ENCODE measurements at regions not wholly inside any gene's neighbourhood (a gene's known extent, or its start where the extent isn't known, plus 50 kb on each side); places are given as distances from the start of the nearest gene placed in this dataset.

DNA sequence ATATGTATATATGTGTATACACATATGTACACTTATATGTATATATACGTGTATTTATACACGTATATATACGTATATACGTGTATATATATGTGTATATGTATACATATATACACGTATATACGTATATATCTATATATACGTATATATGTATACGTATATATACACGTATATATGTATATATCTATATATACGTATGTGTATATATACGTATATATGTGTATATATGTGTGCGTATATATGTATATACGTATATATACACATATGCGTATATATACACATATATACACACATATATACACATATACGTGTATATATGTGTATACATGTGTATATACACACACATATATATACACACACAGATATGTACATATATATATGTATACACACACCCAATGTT is 348.0 kb upstream of the LCORL start:
- DNase-seq (no peak), ATAC-seq (no peak)
- Histone ChIP-seq H3K27ac (ENCODE audit: low read depth, low read length) (no peak overlapping the region), H3K27me3 (ENCODE audit: control insufficient read depth in 2 of 2, insufficient read depth in 2 of 2, low read length in 2 of 2) (no peaks in the 10 kb centered on the region), H3K4me3 (ENCODE audit: low read length) (no peak overlapping the region), H3K36me3 (ENCODE audit: control insufficient read depth in 2 of 3, insufficient read depth in 3 of 3, low read length in 3 of 3) (no peaks in the 10 kb centered on the region), H3K4me1 (ENCODE audit: control insufficient read depth in 2 of 2, insufficient read depth in 2 of 2, low read length in 2 of 2) (no peaks in the 10 kb centered on the region), H3K9me3 (ENCODE audit: control insufficient read depth in 2 of 3, low read length in 3 of 3) (no peaks in the 10 kb centered on the region)
- H3K4me3 Mint-ChIP-seq = no peak overlapping the region
- H3K27ac Mint-ChIP-seq = no peak overlapping the region
- H3K27me3 Mint-ChIP-seq = peaks cover 0 to 29% (median 13%) of the 10 kb centered on the region in 5 donors
- H3K36me3 Mint-ChIP-seq = no peaks in the 10 kb centered on the region
- ChIA-PET CTCF (no interaction called here), POLR2A (no interaction called here)
- intact Hi-C loops (cut with micrococcal nuclease) = loop anchor here in 1 of 2 donors (5.0 kb wide), 1 partner anchor 347 kb away; the partner anchor contains the start of gene LCORL
- H3K9me3 Mint-ChIP-seq = no peaks in the 10 kb centered on the region
- no peaks in the 10 kb centered on the region for H3K4me1 Mint-ChIP-seq

DNA sequence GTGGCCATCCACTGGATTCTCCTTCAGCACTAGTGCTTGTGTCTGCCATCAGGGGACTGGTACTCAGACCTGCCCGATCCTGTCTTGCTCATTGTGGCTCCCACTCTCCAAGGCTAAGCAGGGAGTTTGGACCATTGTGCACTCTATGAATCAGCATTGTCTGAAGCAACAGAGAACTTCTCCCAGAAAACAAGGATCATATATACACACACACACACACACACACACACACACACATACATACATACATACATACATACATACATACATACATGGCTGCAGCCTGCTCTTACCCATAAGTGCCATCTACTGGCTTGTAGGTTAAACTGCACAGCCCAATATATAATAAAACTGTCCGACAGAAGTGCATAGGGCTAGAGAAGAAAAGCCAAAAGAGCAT is 345.3 kb upstream of the LCORL start:
- ChIA-PET CTCF (interaction anchor here (1.2 to 1.8 kb wide), 2 partner anchors 550 to 551 kb away, joined by 4 to 5 read pairs; no protein-coding TSS in a partner anchor), POLR2A (no interaction called here)
- DNase-seq (peak in 4 of 9 donors; percentile 0 to 14 (median 10)), ATAC-seq (peak; percentile 67)
- Histone ChIP-seq H3K27me3 (ENCODE audit: control insufficient read depth in 2 of 2, insufficient read depth in 2 of 2, low read length in 2 of 2) (no peaks in the 10 kb centered on the region), H3K4me3 (ENCODE audit: low read length) (no peak overlapping the region), H3K4me1 (ENCODE audit: control insufficient read depth in 2 of 2, insufficient read depth in 2 of 2, low read length in 2 of 2) (no peaks in the 10 kb centered on the region), H3K36me3 (ENCODE audit: control insufficient read depth in 2 of 3, insufficient read depth in 3 of 3, low read length in 3 of 3) (no peaks in the 10 kb centered on the region), H3K9me3 (ENCODE audit: control insufficient read depth in 2 of 3, low read length in 3 of 3) (no peaks in the 10 kb centered on the region), H3K27ac (ENCODE audit: low read depth, low read length) (no peak overlapping the region)
- Mint-ChIP-seq H3K27me3 (peaks cover 0 to 32% (median 13%) of the 10 kb centered on the region in 5 donors), H3K27ac (no peak overlapping the region), H3K4me1 (no peaks in the 10 kb centered on the region), H3K4me3 (no peak overlapping the region), H3K36me3 (no peaks in the 10 kb centered on the region), H3K9me3 (no peaks in the 10 kb centered on the region)
- intact Hi-C loops (cut with micrococcal nuclease) = loop anchor here in 1 of 2 donors (1.0 to 5.0 kb wide), 4 partner anchors 345 to 818 kb away; partner anchors contain the start of gene LCORL

DNA sequence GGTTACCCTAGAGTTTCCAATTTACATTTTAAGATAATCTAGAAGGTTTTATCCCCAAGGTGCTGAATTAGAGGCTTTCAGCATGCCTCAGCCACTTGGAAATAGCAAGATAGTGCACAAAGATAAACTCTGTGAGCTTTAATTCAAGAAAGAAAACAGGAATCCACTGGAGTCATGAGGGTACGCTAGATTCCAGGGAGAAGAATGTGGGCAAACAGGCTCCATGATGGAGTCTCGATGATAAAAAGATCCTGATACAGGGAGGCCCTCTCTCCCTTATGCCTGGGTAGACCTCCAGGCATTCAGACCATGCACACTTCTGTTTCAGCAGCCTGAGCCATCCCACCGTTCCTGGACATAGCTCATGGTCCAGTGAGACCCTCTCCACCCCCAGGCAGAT is 344.6 kb upstream of the LCORL start:
- H3K36me3 ChIP-seq (ENCODE audit: control insufficient read depth in 2 of 3, insufficient read depth in 3 of 3, low read length in 3 of 3) = no peaks in the 10 kb centered on the region
- DNase-seq (no peak), ATAC-seq (no peak)
- H3K27me3 ChIP-seq (ENCODE audit: control insufficient read depth in 2 of 2, insufficient read depth in 2 of 2, low read length in 2 of 2) = no peaks in the 10 kb centered on the region
- H3K9me3 Mint-ChIP-seq = no peaks in the 10 kb centered on the region
- H3K27ac Mint-ChIP-seq = no peak overlapping the region
- CTCF ChIA-PET = interaction anchor here (1.2 to 1.8 kb wide), 2 partner anchors 549 to 550 kb away, joined by 4 to 5 read pairs; no protein-coding TSS in a partner anchor
- intact Hi-C loops (cut with micrococcal nuclease) = loop anchor here in 1 of 2 donors (2.0 to 5.0 kb wide), 2 partner anchors 344 to 817 kb away; partner anchors contain the start of gene LCORL
- H3K4me1 ChIP-seq (ENCODE audit: control insufficient read depth in 2 of 2, insufficient read depth in 2 of 2, low read length in 2 of 2) = no peaks in the 10 kb centered on the region
- no peak overlapping the region for H3K27ac ChIP-seq (ENCODE audit: low read depth, low read length)
- no peak overlapping the region for H3K4me3 ChIP-seq (ENCODE audit: low read length)
- no peaks in the 10 kb centered on the region for H3K4me1 Mint-ChIP-seq
- POLR2A ChIA-PET = no interaction called here
- H3K27me3 Mint-ChIP-seq = peaks cover 0 to 26% (median 13%) of the 10 kb centered on the region in 5 donors
- H3K36me3 Mint-ChIP-seq = no peaks in the 10 kb centered on the region
- H3K9me3 ChIP-seq (ENCODE audit: control insufficient read depth in 2 of 3, low read length in 3 of 3) = no peaks in the 10 kb centered on the region
- H3K4me3 Mint-ChIP-seq = no peak overlapping the region

DNA sequence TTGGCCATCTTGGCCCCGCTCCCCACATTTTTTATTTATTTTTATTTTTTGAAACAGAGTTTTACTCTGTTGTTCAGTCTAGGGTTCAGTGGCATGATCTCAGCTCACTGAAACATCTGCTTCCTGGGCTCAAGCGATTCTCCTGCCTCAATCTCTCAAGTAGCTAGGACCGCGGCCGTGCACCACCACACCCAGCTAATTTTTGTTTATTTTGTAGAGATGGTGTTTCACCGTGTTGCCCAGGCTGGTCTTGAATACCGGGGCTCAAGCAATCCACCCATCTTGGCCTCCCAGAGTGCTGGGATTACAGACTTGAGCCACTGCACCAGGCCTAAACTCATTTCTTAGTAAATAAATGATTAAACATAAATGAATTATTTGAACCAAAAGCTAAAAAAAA is 322.0 kb upstream of the LCORL start:
- no peak overlapping the region for H3K27ac Mint-ChIP-seq
- H3K27ac ChIP-seq (ENCODE audit: low read depth, low read length) = no peak overlapping the region
- intact Hi-C loops (cut with micrococcal nuclease) = no loop called here
- H3K27me3 Mint-ChIP-seq = peaks cover 0 to 10% (median 0%) of the 10 kb centered on the region in 5 donors
- ChIA-PET CTCF (no interaction called here), POLR2A (no interaction called here)
- no peak overlapping the region for H3K4me3 ChIP-seq (ENCODE audit: low read length)
- no peaks in the 10 kb centered on the region for H3K4me1 ChIP-seq (ENCODE audit: control insufficient read depth in 2 of 2, insufficient read depth in 2 of 2, low read length in 2 of 2)
- DNase-seq (no peak), ATAC-seq (no peak)
- H3K36me3 Mint-ChIP-seq = no peaks in the 10 kb centered on the region
- no peaks in the 10 kb centered on the region for H3K36me3 ChIP-seq (ENCODE audit: control insufficient read depth in 2 of 3, insufficient read depth in 3 of 3, low read length in 3 of 3)
- H3K27me3 ChIP-seq (ENCODE audit: control insufficient read depth in 2 of 2, insufficient read depth in 2 of 2, low read length in 2 of 2) = no peaks in the 10 kb centered on the region
- H3K4me1 Mint-ChIP-seq = no peaks in the 10 kb centered on the region
- peaks cover 0 to 10% (median 0%) of the 10 kb centered on the region in 11 donors for H3K9me3 Mint-ChIP-seq
- H3K9me3 ChIP-seq (ENCODE audit: control insufficient read depth in 2 of 3, low read length in 3 of 3) = no peaks in the 10 kb centered on the region
- H3K4me3 Mint-ChIP-seq = no peak overlapping the region

DNA sequence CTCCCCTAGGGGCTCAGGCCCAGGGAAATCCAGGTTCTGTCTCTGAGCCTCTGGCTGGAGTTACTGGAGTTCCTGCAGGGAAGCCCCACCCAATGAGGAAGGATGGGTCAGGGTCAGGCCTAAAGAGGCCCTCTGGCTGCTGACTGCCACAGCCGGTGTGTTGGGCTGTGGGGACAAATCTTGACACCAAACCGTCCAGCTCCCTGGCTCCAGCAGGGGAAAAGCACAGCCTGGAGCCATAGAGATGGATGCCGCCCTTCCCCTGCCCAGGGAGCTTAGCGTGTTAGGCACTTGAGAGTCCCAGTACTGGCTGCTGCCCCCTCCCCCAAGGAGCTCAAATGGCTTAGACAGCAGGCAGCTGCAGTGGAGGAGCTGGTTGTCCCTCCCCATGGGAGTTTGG is 321.3 kb upstream of the LCORL start:
- Histone ChIP-seq H3K4me1 (ENCODE audit: control insufficient read depth in 2 of 2, insufficient read depth in 2 of 2, low read length in 2 of 2) (no peaks in the 10 kb centered on the region), H3K4me3 (ENCODE audit: low read length) (no peak overlapping the region), H3K36me3 (ENCODE audit: control insufficient read depth in 2 of 3, insufficient read depth in 3 of 3, low read length in 3 of 3) (no peaks in the 10 kb centered on the region), H3K27ac (ENCODE audit: low read depth, low read length) (no peak overlapping the region), H3K27me3 (ENCODE audit: control insufficient read depth in 2 of 2, insufficient read depth in 2 of 2, low read length in 2 of 2) (no peaks in the 10 kb centered on the region), H3K9me3 (ENCODE audit: control insufficient read depth in 2 of 3, low read length in 3 of 3) (no peaks in the 10 kb centered on the region)
- no peak overlapping the region for H3K4me3 Mint-ChIP-seq
- no peak for ATAC-seq
- intact Hi-C loops (cut with micrococcal nuclease) = no loop called here
- H3K4me1 Mint-ChIP-seq = no peaks in the 10 kb centered on the region
- H3K9me3 Mint-ChIP-seq = peaks cover 0 to 12% (median 0%) of the 10 kb centered on the region in 11 donors
- DNase-seq = no peak
- no peak overlapping the region for H3K27ac Mint-ChIP-seq
- POLR2A ChIA-PET = no interaction called here
- H3K36me3 Mint-ChIP-seq = no peaks in the 10 kb centered on the region
- H3K27me3 Mint-ChIP-seq = peaks cover 0 to 10% (median 0%) of the 10 kb centered on the region in 5 donors
- CTCF ChIA-PET = no interaction called here

DNA sequence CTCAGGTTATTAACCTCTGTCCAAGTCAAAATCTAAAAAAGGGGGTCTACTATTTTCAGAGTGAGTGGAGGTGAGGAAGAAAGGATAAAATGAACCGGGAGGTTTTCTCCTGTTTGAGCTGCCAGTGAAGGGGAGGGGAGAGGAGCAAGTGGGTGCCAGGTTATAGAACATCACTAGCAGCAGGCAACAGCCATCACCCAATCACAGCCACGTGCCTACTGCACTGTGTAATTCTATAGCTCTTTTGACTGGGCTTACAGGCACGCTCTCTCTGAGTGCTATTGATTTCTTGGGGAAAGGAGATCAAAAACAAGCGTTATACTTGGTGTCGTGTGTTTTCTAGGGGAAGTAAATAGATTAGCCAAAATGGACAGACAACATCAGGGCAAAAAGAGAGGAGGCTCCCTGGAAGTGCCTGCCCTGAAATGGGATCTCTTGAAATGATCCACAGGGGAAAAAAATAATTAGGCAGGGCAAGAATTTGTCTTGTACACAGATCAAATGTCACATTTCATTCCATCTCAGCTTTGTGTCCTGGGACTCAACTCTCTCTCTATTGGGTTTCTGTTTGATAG is 300.5 kb upstream of the LCORL start:
- H3K27me3 ChIP-seq (ENCODE audit: control insufficient read depth in 2 of 2, insufficient read depth in 2 of 2, low read length in 2 of 2) = no peaks in the 10 kb centered on the region
- no peaks in the 10 kb centered on the region for H3K36me3 ChIP-seq (ENCODE audit: control insufficient read depth in 2 of 3, insufficient read depth in 3 of 3, low read length in 3 of 3)
- DNase-seq (no peak), ATAC-seq (no peak)
- H3K9me3 Mint-ChIP-seq = peaks cover 0 to 5% (median 0%) of the 10 kb centered on the region in 11 donors
- H3K4me3 ChIP-seq (ENCODE audit: low read length) = no peak overlapping the region
- H3K27me3 Mint-ChIP-seq = peaks cover 0 to 38% (median 20%) of the 10 kb centered on the region in 5 donors
- H3K4me3 Mint-ChIP-seq = no peak overlapping the region
- intact Hi-C loops (cut with micrococcal nuclease) = no loop called here
- no peaks in the 10 kb centered on the region for H3K9me3 ChIP-seq (ENCODE audit: control insufficient read depth in 2 of 3, low read length in 3 of 3)
- H3K4me1 Mint-ChIP-seq = no peaks in the 10 kb centered on the region
- no peaks in the 10 kb centered on the region for H3K4me1 ChIP-seq (ENCODE audit: control insufficient read depth in 2 of 2, insufficient read depth in 2 of 2, low read length in 2 of 2)
- H3K27ac ChIP-seq (ENCODE audit: low read depth, low read length) = no peak overlapping the region
- H3K36me3 Mint-ChIP-seq = no peaks in the 10 kb centered on the region
- no peak overlapping the region for H3K27ac Mint-ChIP-seq
- ChIA-PET POLR2A (no interaction called here), CTCF (no interaction called here)

DNA sequence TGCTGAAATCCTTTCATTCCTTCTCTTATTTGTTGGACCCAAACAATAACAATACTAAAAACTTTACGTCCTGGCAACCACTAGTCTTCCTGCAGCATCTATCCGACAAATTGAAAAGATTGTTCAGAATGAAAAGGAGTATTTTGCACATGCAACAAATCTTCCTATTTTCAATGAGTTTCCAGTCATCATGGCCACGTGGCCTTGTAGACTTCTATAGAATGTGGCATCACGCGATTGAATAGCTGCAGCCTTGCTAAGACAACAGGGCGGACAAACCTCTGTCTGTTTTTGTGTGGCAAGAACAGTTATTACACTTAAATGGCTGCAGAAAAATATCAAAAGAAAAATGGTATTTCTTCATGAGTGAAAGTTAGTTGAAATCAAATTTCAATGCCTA is 297.9 kb upstream of the LCORL start:
- POLR2A ChIA-PET = interaction anchor here (0.5 kb wide), 1 partner anchor 13 kb away, joined by 3 read pairs; no protein-coding TSS in a partner anchor
- peaks cover 0 to 5% (median 2%) of the 10 kb centered on the region in 11 donors for H3K9me3 Mint-ChIP-seq
- Histone ChIP-seq H3K27ac (ENCODE audit: low read depth, low read length) (no peak overlapping the region), H3K36me3 (ENCODE audit: control insufficient read depth in 2 of 3, insufficient read depth in 3 of 3, low read length in 3 of 3) (no peaks in the 10 kb centered on the region), H3K27me3 (ENCODE audit: control insufficient read depth in 2 of 2, insufficient read depth in 2 of 2, low read length in 2 of 2) (no peaks in the 10 kb centered on the region), H3K4me1 (ENCODE audit: control insufficient read depth in 2 of 2, insufficient read depth in 2 of 2, low read length in 2 of 2) (no peaks in the 10 kb centered on the region), H3K9me3 (ENCODE audit: control insufficient read depth in 2 of 3, low read length in 3 of 3) (no peaks in the 10 kb centered on the region), H3K4me3 (ENCODE audit: low read length) (no peak overlapping the region)
- ATAC-seq = no peak
- no peak for DNase-seq
- H3K27ac Mint-ChIP-seq = no peak overlapping the region
- H3K4me1 Mint-ChIP-seq = no peaks in the 10 kb centered on the region
- CTCF ChIA-PET = no interaction called here
- H3K36me3 Mint-ChIP-seq = no peaks in the 10 kb centered on the region
- intact Hi-C loops (cut with micrococcal nuclease) = no loop called here
- H3K27me3 Mint-ChIP-seq = peaks cover 0 to 40% (median 29%) of the 10 kb centered on the region in 5 donors
- no peak overlapping the region for H3K4me3 Mint-ChIP-seq
